Gastroesophageal sphincter (tissue), 4 donors: ENCODE measurements at regions not wholly inside any gene's neighbourhood (a gene's known extent, or its start where the extent isn't known, plus 50 kb on each side); places are given as distances from the start of the nearest gene placed in this dataset.

Experiments
- ATAC-seq: fragments of 150-250 bp; one replicate; pipeline ENCODE4 v1.9.1; 2016; ENCODE audit warnings: mild to moderate bottlenecking, moderate library complexity
- H3K27ac ChIP-seq, 4 donors: fragments of 200-600 bp; sonication (generic) in 3 of 4; 1 replicate in 3 of 4; 2 replicates in 1 of 4; pipeline ENCODE4 v1.5.1; 2016 to 2019
- H3K27me3 ChIP-seq: fragments of 200-600 bp; sonication (generic); one replicate; pipeline ENCODE4 v1.5.1; 2019
- H3K36me3 ChIP-seq, 2 donors: fragments of 200-600 bp; sonication (generic); one replicate each; pipeline ENCODE4 v1.5.1; 2019; ENCODE audit warnings: control low read depth in 1 of 2
- H3K4me1 ChIP-seq, 3 donors: fragments of 200-600 bp; sonication (generic); 1 replicate in 2 of 3; 2 replicates in 1 of 3; pipeline ENCODE4 v1.5.1; 2016 to 2019; ENCODE audit warnings: control low read depth in 2 of 3
- H3K4me3 ChIP-seq, 2 donors: fragments of 200-600 bp; sonication (generic); one replicate each; pipeline ENCODE4 v1.5.1; 2019; ENCODE audit warnings: mild to moderate bottlenecking in 1 of 2, moderate library complexity in 1 of 2
- H3K9me3 ChIP-seq, 3 donors: fragments of 200-600 bp; sonication (generic); one replicate each; pipeline ENCODE4 v1.5.1; 2017 to 2019; ENCODE audit warnings: control low read depth in 2 of 3
- CTCF ChIP-seq, 4 experiments: fragments of 200-600 bp in 2 of 4; fragments of 450-650 bp in 2 of 4; sonication (generic) in 1 of 4; IDR thresholded peaks; one replicate each; pipeline ENCODE4 v1.5.1; 2017 to 2019; ENCODE audit warnings: antibody characterized with exemption in 4 of 4, mild to moderate bottlenecking in 2 of 4, moderate library complexity in 2 of 4
- EP300 ChIP-seq: sonication (generic); formaldehyde crosslinking; IDR thresholded peaks from one replicate; pipeline ENCODE4 v1.6.1; 2017; ENCODE audit warnings: antibody characterized with exemption, mild to moderate bottlenecking
- POLR2A ChIP-seq, 2 donors: fragments of 450-650 bp; IDR thresholded peaks; one replicate each; pipeline ENCODE4 v1.6.1; 2017; ENCODE audit warnings: antibody characterized with exemption in 2 of 2, mild to moderate bottlenecking in 2 of 2, moderate library complexity in 1 of 2
- POLR2AphosphoS5 ChIP-seq: sonication (generic); formaldehyde crosslinking; IDR thresholded peaks from one replicate; pipeline ENCODE4 v1.6.1; 2017; ENCODE audit warnings: antibody characterized with exemption
- WGBS, 2 donors: methylation state at CpG; one replicate each; pipeline ENCODE4 v1.1.5; 2018; ENCODE audit warnings: low coverage in 1 of 2; 5-methylcytosine and 5-hydroxymethylcytosine counted together

DNA sequence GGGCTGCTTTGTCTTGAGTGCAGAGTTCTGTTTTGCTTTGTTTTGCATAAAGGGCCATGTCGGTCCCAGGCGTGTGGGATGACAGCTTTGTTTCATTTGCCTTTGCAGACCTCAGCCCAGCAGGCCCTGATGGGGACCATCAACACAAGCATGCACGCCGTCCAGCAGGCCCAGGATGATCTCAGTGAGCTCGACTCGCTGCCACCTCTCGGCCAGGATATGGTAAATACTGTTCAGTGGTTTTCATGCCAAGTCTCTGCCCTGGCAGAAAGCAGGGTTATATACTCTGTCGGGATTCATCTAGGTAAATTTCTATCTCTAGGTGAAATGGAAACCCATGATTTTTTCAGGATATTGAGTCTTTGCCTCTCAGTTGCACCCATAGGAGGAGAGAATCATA is 343.9 kb upstream of the TPM1 start:
- 73 to 93% methylated on average over 2 to 7 of the region's 8 CpGs for WGBS, 2 donors

DNA sequence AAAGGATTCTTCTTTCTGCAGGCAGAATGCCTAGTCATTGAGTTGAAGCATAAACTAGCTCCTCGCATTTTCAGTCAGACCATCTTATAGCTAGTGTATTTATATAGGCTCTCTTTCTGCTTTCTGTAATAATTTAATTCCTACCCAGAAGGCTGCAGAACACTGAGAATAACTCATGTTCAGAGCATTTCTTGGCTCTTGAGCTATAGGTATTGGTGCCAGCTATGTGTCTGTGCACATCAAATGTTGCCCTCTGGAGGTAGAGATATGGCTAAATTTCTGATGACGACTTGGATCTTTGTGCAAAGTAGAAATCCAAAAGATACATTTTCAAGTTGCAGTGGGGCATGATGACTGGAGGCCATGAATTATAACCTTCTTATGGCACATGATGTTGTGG is 336.2 kb upstream of the TPM1 start:
- ATAC-seq = no peak
- Histone ChIP-seq H3K9me3 (no peaks in the 10 kb centered on the region), H3K36me3 (peaks cover 0 to 57% of the 10 kb centered on the region in 2 donors), H3K4me3 (no peak overlapping the region), H3K27me3 (no peaks in the 10 kb centered on the region), H3K27ac (no peak overlapping the region), H3K4me1 (no peaks in the 10 kb centered on the region)
- no peak for TF ChIP-seq POLR2A (IDR thresholded peaks at IDR 0.05)
- no peak for TF ChIP-seq CTCF (IDR thresholded peaks at IDR 0.05)
- WGBS, 2 donors = 63 to 67% methylated on average over 1 to 2 of the region's 2 CpGs

More for the DNA sequence above, 343.9 kb upstream of the TPM1 start:
- H3K27me3 ChIP-seq = no peaks in the 10 kb centered on the region
- H3K27ac ChIP-seq = no peak overlapping the region
- H3K9me3 ChIP-seq = no peaks in the 10 kb centered on the region
- H3K36me3 ChIP-seq = peaks cover 0 to 95% of the 10 kb centered on the region in 2 donors
- no peak for ATAC-seq
- H3K4me1 ChIP-seq = no peaks in the 10 kb centered on the region
- TF ChIP-seq POLR2AphosphoS5 (no peak), CTCF (IDR thresholded peaks at IDR 0.05) (no peak), POLR2A (IDR thresholded peaks at IDR 0.05) (no peak), EP300 (no peak)
- no peak overlapping the region for H3K4me3 ChIP-seq

DNA sequence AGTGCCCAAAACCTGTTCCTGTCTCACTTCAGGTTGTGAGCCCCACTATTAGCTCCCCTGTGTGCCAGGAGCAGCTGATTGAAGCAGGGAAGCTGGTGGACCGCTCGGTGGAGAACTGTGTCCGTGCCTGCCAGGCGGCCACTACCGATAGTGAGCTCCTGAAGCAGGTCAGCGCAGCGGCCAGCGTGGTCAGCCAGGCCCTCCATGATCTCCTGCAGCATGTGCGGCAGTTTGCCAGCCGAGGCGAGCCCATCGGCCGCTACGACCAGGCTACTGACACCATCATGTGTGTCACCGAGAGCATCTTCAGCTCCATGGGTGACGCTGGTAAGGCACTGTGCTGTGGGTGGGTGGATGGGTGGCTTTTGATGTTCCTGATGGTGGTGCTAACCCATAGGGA is 334.1 kb upstream of the TPM1 start:
- 87% methylated on average over 3 of the region's 16 CpGs; no CpG with 5 or more reads in 1 of the 2 donors for WGBS, 2 donors
- Histone ChIP-seq H3K4me3 (no peak overlapping the region), H3K27ac (no peak overlapping the region), H3K27me3 (no peaks in the 10 kb centered on the region), H3K9me3 (no peaks in the 10 kb centered on the region), H3K4me1 (no peaks in the 10 kb centered on the region), H3K36me3 (peaks cover 0 to 56% of the 10 kb centered on the region in 2 donors)
- TF ChIP-seq EP300 = no peak
- no peak for TF ChIP-seq POLR2A (IDR thresholded peaks at IDR 0.05)
- no peak for TF ChIP-seq POLR2AphosphoS5
- no peak for TF ChIP-seq CTCF (IDR thresholded peaks at IDR 0.05)
- ATAC-seq = peak; percentile 16

GRCh38 chr15:62709261-62709660 is 333.3 kb upstream of the TPM1 start:
- peaks cover 0 to 52% of the 10 kb centered on the region in 2 donors for H3K36me3 ChIP-seq
- no peaks in the 10 kb centered on the region for H3K27me3 ChIP-seq
- H3K4me1 ChIP-seq = no peaks in the 10 kb centered on the region
- no peak for TF ChIP-seq EP300
- TF ChIP-seq POLR2AphosphoS5 = no peak
- H3K4me3 ChIP-seq = no peak overlapping the region
- H3K27ac ChIP-seq = no peak overlapping the region
- ATAC-seq = no peak
- no peaks in the 10 kb centered on the region for H3K9me3 ChIP-seq
- 91 to 94% methylated on average over 2 to 3 of the region's 3 CpGs for WGBS, 2 donors

DNA sequence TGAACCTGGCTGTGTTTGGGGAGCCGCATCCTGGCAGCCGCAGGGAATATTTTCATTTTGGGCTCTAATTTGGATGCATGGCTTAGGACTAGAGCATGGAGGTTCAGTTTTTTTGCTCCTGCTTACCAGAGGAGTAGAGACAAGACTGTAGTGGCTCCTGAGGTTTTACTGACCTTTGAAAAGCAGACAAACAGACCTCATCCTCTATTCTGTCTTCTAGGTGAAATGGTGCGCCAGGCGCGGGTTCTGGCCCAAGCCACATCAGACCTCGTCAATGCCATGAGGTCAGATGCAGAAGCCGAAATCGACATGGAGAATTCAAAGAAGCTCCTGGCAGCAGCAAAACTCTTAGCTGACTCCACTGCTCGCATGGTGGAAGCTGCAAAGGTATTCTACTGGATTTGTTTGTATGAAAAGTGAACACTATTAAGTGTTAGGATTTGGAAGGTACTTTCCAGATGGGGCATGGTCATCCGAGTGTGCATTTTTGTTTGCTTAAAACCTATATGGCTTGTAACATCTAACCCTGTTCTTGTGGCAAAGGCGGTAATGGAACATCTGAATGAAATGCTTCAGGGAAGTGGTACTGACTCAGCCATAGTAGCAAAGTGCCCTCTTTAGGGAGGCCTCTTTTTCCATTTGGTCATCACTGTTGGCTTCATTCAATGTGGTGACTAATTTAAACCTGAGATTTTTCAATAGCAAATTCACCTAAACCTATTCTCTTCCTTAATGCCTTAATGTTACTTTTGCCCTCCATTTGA is 330.7 kb upstream of the TPM1 start:
- Histone ChIP-seq H3K36me3 (peaks cover 0 to 68% of the 10 kb centered on the region in 2 donors), H3K27me3 (no peaks in the 10 kb centered on the region), H3K4me1 (no peaks in the 10 kb centered on the region), H3K9me3 (no peaks in the 10 kb centered on the region), H3K27ac (no peak overlapping the region), H3K4me3 (no peak overlapping the region)
- no peak for ATAC-seq
- no peak for TF ChIP-seq POLR2AphosphoS5
- no peak for TF ChIP-seq EP300
- no peak for TF ChIP-seq CTCF (IDR thresholded peaks at IDR 0.05)
- TF ChIP-seq POLR2A (IDR thresholded peaks at IDR 0.05) = no peak
- 94 to 96% methylated on average over 5 to 10 of the region's 11 CpGs for WGBS, 2 donors
